B cell (primary cell): ENCODE measurements at regions not wholly inside any gene's neighbourhood (a gene's known extent, or its start where the extent isn't known, plus 50 kb on each side); places are given as distances from the start of the nearest gene placed in this dataset.

Experiments used
- ATAC-seq: fragments of 200-7000 bp; cut with Tn5 transposase; one replicate; pipeline ENCODE4 v1.10.0; 2021; ENCODE audit warnings: low read depth, mild to moderate bottlenecking, moderate number of reproducible peaks, moderate library complexity
- CTCF ChIA-PET: fragments of 350-600 bp; sonication (Branson Sonifier 250); formaldehyde crosslinking; loops from one replicate; lab custom pipeline; 2021; ENCODE audit warnings: antibody characterized with exemption, inconsistent platforms; lab: Charles Lee
- POLR2A ChIA-PET: fragments of 350-600 bp; sonication (Branson Sonifier 250); formaldehyde crosslinking; loops from one replicate; lab custom pipeline; 2021; ENCODE audit warnings: antibody characterized with exemption; lab: Charles Lee
- DNase-seq: peaks from one replicate; pipeline ENCODE4 v3.0.0; 2013
- H2AFZ ChIP-seq: 2 replicates; pipeline ENCODE4 v1.6.1; 2012; ENCODE audit warnings: mild to moderate bottlenecking, low read depth, low read length; ENCODE audit not compliant: insufficient read depth, poor library complexity, severe bottlenecking
- H3K27ac ChIP-seq, 2 donors: 1 replicate in 1 of 2; 2 replicates in 1 of 2; pipeline ENCODE4 v1.5.1; 2012 to 2013; ENCODE audit warnings: low read length in 2 of 2, mild to moderate bottlenecking in 2 of 2, moderate library complexity in 1 of 2
- H3K27me3 ChIP-seq, 4 experiments: fragments of 200-600 bp in 1 of 4; sonication (generic) in 1 of 4; replicated peaks in 1 of 4; 1 replicate in 2 of 4; 2 replicates in 2 of 4; pipeline versions ENCODE4 v1.6.1 to v1.7.0; 2013 to 2016; ENCODE audit warnings: low read length in 3 of 4, mild to moderate bottlenecking in 2 of 4, mixed read lengths in 1 of 4, moderate library complexity in 1 of 4; ENCODE audit not compliant: insufficient read depth in 4 of 4, control insufficient read depth in 3 of 4; ENCODE audit errors: control extremely low read depth in 1 of 4
- H3K36me3 ChIP-seq, 2 experiments: replicated peaks in 1 of 2; 1 replicate in 1 of 2; 2 replicates in 1 of 2; pipeline versions ENCODE4 v1.6.1 to v1.7.1; 2013; ENCODE audit warnings: low read length in 1 of 2; ENCODE audit not compliant: insufficient read depth in 2 of 2, control insufficient read depth in 1 of 2; ENCODE audit errors: control extremely low read depth in 1 of 2, extremely low read depth in 1 of 2
- H3K4me1 ChIP-seq, 2 donors: fragments of 200-600 bp in 1 of 2; sonication (generic) in 1 of 2; 1 replicate in 1 of 2; 2 replicates in 1 of 2; pipeline versions ENCODE4 v1.5.1 to v1.6.1; 2013 to 2017; ENCODE audit warnings: low read length in 2 of 2; ENCODE audit not compliant: control insufficient read depth in 2 of 2, insufficient read depth in 2 of 2
- H3K4me2 ChIP-seq: replicated peaks from 2 replicates; pipeline ENCODE3; 2012; ENCODE audit warnings: mild to moderate bottlenecking, low read depth, low read length; ENCODE audit not compliant: poor library complexity, severe bottlenecking
- H3K4me3 ChIP-seq, 5 experiments: fragments of 200-600 bp in 1 of 5; sonication (generic) in 1 of 5; 1 replicate in 3 of 5; 2 replicates in 2 of 5; pipeline versions ENCODE4 v1.5.1 to v1.7.0; 2011 to 2016; ENCODE audit warnings: low read length in 4 of 5, mild to moderate bottlenecking in 4 of 5, low read depth in 2 of 5, control low read depth in 1 of 5, moderate library complexity in 1 of 5; ENCODE audit not compliant: insufficient read depth in 1 of 5; ENCODE audit errors: control extremely low read depth in 1 of 5, extremely low read depth in 1 of 5
- H3K79me2 ChIP-seq: fragments of 200-600 bp; sonication (generic); one replicate; pipeline ENCODE4 v1.6.0; 2016; ENCODE audit warnings: low read length; ENCODE audit not compliant: control insufficient read depth, insufficient read depth
- H3K9ac ChIP-seq: fragments of 200-600 bp; sonication (generic); 2 replicates; pipeline ENCODE4 v1.6.1; 2017; ENCODE audit warnings: mild to moderate bottlenecking, low read length, moderate library complexity
- H3K9me3 ChIP-seq, 3 donors: one replicate each; pipeline versions ENCODE4 v1.6.1 to v1.7.1; 2013; ENCODE audit warnings: low read length in 2 of 3; ENCODE audit not compliant: control insufficient read depth in 2 of 3, insufficient read depth in 1 of 3; ENCODE audit errors: control extremely low read depth in 1 of 3
- H4K20me1 ChIP-seq: 2 replicates; pipeline ENCODE4 v1.6.0; 2012; ENCODE audit warnings: mild to moderate bottlenecking, low read length; ENCODE audit not compliant: insufficient read depth, control insufficient read depth, poor library complexity, severe bottlenecking
- H3K27ac Mint-ChIP-seq: one replicate; pipeline ENCODE4 v1.8.0; 2021; ENCODE audit warnings: mixed read lengths
- H3K27me3 Mint-ChIP-seq: one replicate; pipeline ENCODE4 v1.8.0; 2021; ENCODE audit warnings: mixed read lengths
- H3K4me1 Mint-ChIP-seq: one replicate; pipeline ENCODE4 v1.8.0; 2021; ENCODE audit warnings: mixed read lengths
- H3K4me3 Mint-ChIP-seq: one replicate; pipeline ENCODE4 v1.8.0; 2021; ENCODE audit warnings: mixed read lengths
- H3K9me3 Mint-ChIP-seq: one replicate; pipeline ENCODE4 v1.8.0; 2022; ENCODE audit warnings: mixed read lengths; ENCODE audit not compliant: insufficient read depth
- CTCF ChIP-seq: fragments of 200-600 bp; IDR thresholded peaks from one replicate; pipeline ENCODE4 v1.8.0; 2022; ENCODE audit warnings: antibody characterized with exemption, mild to moderate bottlenecking
- EZH2 ChIP-seq: IDR thresholded peaks from 2 replicates; pipeline ENCODE4 v1.6.1; 2012; ENCODE audit warnings: borderline replicate concordance, low read depth, mild to moderate bottlenecking, moderate library complexity, low read length; ENCODE audit not compliant: insufficient read depth, poor library complexity, severe bottlenecking
- WGBS: methylation state at CpG from one replicate; pipeline ENCODE4 v1.1.5; 2013; ENCODE audit warnings: missing lambda C conversion rate; ENCODE audit not compliant: insufficient coverage; 5-methylcytosine and 5-hydroxymethylcytosine counted together
- intact Hi-C: fragments of 100-400 bp; cut with micrococcal nuclease; formaldehyde crosslinking; loops from one replicate; pipeline ENCODE4 v1.10.0; 2022

- no peaks in the 10 kb centered on the region for H3K36me3 ChIP-seq
- Mint-ChIP-seq H3K27ac (no peak overlapping the region), H3K27me3 (no peaks in the 10 kb centered on the region), H3K4me1 (no peaks in the 10 kb centered on the region), H3K4me3 (no peak overlapping the region), H3K9me3 (peaks cover 3% of the 10 kb centered on the region)
- no peaks in the 10 kb centered on the region for H3K4me1 ChIP-seq
- no peak overlapping the region for H3K4me2 ChIP-seq
- H3K9ac ChIP-seq: no peak overlapping the region
- TF ChIP-seq EZH2: no peak
- TF ChIP-seq CTCF: no peak
- H3K27me3 ChIP-seq: no peaks in the 10 kb centered on the region
- H4K20me1 ChIP-seq: no peaks in the 10 kb centered on the region
- H3K4me3 ChIP-seq: no peak overlapping the region
- intact Hi-C loops: no loop called here
- H3K79me2 ChIP-seq: no peaks in the 10 kb centered on the region
- H3K27ac ChIP-seq: no peak overlapping the region
- DNase-seq: no peak
- no peak for ATAC-seq
- ChIA-PET CTCF (no interaction called here), POLR2A (no interaction called here)
- no peaks in the 10 kb centered on the region for H3K9me3 ChIP-seq
- no peak overlapping the region for H2AFZ ChIP-seq
Observed at GRCh38 chr3:176615826-176616225, 581.5 kb downstream of the TBL1XR1 start.

GRCh38 chr3:176611703-176612102 lies 585.6 kb downstream of the TBL1XR1 start:
- TF ChIP-seq EZH2 (no peak), CTCF (no peak)
- Histone ChIP-seq H3K9ac (no peak overlapping the region), H3K27me3 (no peaks in the 10 kb centered on the region), H3K4me2 (no peak overlapping the region), H3K79me2 (no peaks in the 10 kb centered on the region), H3K4me1 (no peaks in the 10 kb centered on the region), H3K36me3 (no peaks in the 10 kb centered on the region), H4K20me1 (no peaks in the 10 kb centered on the region), H3K4me3 (no peak overlapping the region), H2AFZ (no peak overlapping the region), H3K9me3 (no peaks in the 10 kb centered on the region), H3K27ac (no peak overlapping the region)
- peaks cover 3% of the 10 kb centered on the region for H3K9me3 Mint-ChIP-seq
- DNase-seq (no peak), ATAC-seq (no peak)
- no peak overlapping the region for H3K4me3 Mint-ChIP-seq
- no CpG with 5 or more reads among the region's 1 CpG for WGBS
- H3K27ac Mint-ChIP-seq: no peak overlapping the region
- H3K4me1 Mint-ChIP-seq: no peaks in the 10 kb centered on the region
- intact Hi-C loops: no loop called here
- ChIA-PET CTCF (no interaction called here), POLR2A (no interaction called here)
- H3K27me3 Mint-ChIP-seq: no peaks in the 10 kb centered on the region
